Epidermal melanocyte (primary cell): ENCODE measurements at regions not wholly inside any gene's neighbourhood (a gene's known extent, or its start where the extent isn't known, plus 50 kb on each side); places are given as distances from the start of the nearest gene placed in this dataset.

Experiments used
- DNase-seq: peaks from one replicate; pipeline ENCODE4 v3.0.0; 2011; ENCODE audit warnings: low spot score; ENCODE audit not compliant: insufficient read length

DNA sequence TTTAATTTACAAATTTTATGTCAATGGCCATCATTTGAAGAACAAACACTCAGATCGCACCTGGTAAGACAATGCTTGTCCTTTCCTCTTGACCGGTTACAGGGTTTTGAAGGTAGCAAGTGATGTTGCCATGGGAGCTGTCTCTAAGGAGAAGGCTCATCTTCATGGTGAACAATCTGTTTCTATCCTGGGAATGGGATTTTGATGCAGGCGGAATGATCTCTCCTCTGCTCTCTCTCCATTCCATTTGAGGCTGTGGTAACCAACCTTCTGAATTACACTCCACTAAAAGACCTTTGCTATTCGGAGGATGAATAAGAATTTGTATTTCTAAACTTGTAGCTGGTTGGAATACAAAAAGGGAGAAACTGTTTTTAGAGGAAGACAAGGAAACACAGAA lies 57.9 kb upstream of the SLC5A9 start:
- DNase-seq, result no peak

DNA sequence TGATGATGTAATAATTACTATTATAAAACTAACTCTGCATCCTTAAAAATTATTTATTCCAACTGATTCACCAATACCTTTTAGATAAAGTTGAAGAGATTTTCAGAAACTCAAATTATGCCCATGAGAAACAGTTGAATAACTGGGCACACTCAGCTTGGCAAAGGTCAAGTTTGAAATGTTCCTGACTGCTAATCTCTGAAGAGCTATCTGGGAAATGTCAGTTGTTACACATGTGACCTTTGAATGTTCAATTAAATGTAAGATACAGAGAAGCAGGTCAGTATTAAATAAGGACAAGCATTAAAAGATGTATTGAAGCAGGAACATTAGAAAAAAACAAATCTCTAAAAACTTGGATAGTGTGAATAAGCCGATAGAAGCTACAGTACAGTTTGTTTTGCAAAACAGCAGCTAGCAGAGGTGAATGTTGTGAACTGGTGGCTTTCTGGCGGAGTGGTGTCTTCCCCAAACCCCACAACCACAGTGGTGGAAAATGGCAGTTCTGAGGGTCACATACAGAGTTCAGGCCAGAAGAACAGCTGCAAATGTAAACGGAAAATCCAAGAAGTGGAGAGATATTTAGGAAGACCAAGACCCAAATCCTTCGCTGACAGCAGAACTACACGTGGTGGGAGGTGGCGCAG lies 61.9 kb upstream of the SLC5A9 start:
- no peak for DNase-seq

DNA sequence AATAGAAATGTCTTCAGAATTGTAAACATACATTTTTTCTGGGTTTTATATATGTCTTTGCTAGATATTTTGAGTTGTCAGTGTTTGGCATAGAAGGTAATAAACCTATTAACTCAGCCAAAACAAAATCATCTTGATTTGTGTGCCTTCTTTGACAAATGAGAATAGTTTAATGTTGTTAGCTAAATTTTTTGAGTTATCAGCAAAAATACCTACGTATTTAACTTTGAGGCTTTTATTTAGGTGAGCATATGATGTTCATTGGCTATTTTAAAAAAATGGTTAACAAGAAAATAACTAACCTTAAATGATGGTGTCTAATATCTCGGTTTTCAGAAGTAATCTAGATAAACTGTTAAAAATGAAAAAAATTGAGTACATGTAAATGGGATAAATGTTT lies 83.2 kb upstream of the SLC5A9 start:
- DNase-seq, result no peak

DNA sequence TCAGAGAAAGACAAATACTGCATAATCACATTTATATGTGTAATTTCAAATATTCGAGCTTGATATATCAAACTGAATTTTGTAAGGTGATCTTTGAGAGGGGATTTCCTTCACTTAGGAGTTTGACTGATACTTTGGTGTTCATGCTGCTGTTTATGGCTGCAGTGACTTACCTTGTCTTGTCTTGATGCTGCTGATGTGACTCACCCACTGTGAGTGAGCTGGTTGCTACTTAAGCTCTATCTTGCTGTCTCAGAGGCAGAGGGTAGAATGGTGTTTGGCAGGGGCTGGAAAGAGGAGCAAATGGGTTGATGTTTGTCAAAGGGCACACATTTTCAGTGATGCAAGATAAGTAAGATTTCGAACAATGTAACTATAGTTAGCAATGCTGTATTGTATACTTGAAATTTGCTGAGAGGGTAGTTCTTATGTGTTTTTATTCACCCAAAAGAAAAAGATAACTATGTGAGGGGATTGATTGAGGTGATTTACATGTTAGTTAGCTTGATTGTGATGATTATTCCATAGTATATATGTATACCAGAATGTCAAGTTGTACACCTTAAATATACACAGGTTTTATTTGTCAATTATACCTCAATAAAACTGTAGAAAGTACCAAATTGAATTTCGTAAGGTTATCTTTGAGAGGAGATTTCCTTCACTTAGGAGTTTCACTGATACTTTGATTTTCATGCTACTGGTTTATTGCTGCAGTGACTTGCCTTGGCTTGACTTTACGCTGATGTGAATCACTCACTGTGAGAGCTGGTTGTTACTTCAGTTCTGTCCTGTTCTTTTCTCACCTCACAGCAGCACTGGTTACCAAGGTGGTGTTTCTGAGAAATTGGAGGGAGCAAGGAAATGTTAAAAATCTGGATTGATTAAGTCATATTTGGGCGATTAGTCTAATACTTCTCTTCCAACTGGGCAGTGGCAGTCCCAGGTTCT lies 94.5 kb upstream of the SLC5A9 start:
- no peak for DNase-seq

DNA sequence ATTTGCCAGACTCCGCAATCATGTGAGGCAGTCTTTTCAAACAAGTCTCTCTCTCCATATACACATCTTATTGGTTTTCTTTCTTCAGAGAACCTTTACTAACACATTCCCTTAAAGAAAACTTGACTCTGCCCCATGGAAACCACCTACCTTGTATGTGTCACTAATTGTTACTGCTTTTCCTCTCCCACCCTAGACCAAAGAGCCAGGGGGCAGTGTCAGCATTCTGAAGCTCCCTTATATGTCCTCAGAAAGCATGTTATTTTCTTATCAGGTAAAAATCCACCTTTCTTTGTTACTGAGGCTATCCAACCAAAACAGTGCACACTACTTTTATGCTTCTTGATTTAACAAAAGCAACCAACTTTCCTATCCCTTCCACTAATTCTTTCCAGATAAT lies 98.9 kb upstream of the SLC5A9 start:
- no peak for DNase-seq

DNA sequence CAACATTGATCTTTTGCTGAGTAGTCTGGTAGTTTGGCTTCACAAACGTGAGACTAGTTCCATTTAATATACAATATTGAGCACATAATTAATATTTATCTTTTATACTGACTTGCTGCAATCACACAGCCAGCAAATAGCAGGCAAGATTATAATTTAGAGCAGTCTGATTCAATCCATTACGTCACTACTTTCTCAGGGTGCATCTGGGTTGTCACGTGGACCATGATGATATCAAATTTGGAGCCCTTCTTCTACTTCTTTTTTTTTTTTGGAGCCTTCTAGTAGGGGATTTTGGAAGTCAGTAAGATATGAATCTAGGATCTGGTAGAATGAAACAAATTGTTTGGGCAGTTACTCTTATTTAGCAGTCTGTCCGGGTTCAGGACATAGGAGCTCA lies 100.6 kb upstream of the SLC5A9 start:
- no peak for DNase-seq

DNA sequence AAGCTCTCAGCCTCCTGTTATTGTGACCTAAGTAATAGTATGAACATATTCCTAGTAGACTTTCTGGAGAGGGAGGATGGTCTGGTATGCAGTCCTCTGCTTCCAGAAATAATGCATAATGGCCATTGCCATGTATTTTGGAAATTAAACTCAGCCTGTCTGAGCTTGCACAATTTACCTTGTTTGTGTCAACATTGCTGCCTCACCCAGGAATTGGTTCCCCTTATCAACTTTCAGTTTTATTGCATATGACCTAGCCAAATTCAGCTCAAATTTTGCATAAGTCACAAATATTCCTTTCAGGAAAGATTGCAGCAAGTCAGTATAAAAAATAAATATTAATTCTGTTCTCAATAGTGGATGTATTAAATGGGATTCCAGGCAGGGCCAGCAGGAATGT lies 101.9 kb upstream of the SLC5A9 start:
- DNase-seq, result no peak

DNA sequence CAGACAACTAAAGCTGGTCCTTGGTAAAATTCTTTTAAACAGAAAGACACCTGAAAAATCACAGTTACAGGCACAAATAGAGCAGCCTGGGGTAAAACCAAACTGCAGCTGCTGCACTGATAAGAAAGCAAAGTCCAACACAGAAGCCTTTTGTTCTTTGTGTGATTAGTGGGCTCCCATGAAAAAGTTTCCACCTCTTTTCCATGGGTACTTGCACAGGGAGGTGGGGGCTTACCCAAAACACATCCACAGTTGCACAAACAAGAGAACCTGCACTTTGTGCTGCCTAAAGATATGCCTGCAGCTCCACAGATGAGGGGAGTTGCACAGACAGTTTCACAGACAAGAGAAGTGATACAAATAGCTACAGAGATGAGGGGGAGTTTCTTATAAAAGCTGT lies 106.7 kb upstream of the SLC5A9 start:
- no peak for DNase-seq

DNA sequence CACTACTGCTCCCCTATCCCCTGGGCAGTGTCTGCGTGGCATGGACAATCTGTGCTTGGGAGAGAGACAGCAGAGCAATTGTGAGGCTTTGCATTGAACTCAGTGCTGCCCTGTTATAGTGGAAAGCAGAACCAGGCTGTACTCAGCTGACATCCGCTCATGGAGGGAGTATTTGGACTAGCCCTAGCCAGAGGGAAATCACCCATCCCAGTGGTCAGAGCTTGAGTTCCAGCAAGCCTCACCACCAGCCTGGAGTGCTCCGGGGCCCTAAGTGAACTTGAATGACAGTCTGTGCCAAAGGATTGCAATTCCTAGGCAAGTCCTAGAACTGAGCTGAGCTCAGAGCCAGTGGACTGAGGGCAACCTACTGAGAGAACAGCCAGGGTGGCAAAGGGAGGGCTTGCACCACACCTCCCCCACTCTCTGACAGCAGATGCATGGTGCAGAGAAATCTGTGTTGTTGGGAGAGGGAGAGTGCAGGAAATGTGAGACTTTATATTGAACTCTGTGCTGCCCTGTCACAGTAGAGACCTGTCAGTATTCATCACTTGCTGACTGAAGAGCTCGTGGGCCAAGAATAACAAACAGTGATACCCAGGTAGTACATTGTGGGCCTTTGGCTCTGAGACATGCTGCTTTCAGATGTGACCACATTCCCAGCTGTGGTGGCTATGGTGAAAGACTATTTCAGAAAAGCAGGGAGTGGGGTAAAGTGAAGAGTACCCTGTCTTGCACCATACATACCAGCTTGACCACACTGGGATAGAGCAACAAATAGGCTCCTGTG lies 107.7 kb upstream of the SLC5A9 start:
- no peak for DNase-seq

DNA sequence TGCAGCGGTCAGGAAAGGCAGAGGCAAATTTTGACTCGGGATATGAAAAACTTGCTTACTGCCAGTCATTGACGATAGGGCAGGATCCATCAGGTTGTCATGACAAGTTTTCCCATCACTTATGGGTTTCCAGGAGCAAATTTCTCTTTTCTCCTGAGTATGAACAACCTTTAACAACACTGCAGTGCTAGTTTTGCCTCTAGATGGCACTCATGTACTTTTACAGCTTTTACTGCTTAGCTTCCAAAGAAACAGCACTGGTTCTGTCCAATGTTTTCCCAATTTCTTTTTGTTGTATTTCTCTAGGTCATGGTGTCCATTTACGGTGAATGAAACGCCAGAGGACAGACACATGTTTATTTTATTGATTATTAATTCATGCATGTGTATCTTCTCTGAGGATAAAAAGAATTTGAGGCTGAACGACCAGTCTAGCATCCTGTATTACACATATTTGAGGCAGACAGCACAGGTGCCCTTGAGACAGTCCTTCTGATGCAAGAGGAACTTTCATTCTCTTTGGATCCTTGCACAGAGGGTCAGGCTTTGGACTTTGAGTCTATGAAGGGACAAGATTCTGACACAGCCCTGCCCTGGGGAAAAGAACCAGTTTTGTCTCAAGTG lies 112.3 kb upstream of the TRABD2B start:
- peak; percentile 57 for DNase-seq

DNA sequence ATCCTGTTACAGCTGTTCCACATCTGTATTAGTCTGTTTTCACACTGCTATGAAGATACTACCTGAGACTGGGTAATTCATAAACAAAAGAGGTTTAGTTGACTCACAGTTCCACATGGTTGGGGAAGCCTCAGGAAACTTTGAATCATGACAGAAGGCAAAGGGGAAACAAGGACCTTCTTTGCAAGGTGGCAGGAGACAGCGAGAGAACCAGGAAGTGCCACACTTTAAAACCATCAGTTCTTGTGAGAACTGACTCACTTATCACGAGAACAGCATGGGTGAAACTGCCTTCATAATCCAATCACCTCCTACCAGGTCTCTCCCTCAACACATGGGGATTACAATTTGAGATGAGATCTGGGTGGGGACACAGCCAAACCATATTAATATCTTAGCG lies 110.3 kb upstream of the TRABD2B start:
- DNase-seq, result no peak

DNA sequence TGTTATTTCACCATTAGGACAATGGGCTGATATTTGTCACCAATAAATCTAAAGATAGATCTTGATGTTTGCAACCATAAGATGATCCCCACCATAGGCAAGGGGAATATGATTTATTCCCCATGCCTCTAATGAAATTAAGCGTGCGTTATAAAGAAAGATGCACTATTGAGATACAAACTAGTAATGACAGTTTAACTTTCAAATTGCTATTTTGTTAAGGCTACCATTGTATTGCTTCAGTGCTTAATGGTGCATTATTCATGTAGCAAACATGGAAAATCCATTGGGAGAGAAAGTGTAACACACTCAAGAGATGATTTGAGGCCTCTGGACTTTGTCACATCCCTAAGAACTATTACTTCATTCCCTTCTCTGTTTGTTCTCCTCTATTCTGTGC lies 108.9 kb upstream of the TRABD2B start:
- DNase-seq, result no peak

DNA sequence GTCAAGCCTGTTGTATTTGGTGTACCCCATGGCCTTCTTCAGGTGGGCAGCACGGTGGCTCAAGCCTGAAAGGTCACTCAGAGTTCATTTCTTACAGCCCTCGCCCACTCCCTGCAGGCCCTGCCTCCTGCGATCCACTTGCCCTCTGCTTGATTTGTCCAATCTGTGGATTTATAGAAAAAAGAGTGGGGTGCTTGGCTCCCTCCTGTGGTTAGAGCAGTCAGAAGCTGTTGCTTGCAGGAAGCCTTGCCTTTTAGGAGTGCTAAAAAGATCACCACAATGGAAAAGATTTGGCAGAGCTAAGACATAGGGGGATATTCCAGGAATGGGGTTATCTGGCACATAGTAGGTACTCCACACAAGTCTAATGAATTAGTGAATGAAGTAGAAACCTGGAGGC lies 108.0 kb upstream of the TRABD2B start:
- DNase-seq, result no peak

DNA sequence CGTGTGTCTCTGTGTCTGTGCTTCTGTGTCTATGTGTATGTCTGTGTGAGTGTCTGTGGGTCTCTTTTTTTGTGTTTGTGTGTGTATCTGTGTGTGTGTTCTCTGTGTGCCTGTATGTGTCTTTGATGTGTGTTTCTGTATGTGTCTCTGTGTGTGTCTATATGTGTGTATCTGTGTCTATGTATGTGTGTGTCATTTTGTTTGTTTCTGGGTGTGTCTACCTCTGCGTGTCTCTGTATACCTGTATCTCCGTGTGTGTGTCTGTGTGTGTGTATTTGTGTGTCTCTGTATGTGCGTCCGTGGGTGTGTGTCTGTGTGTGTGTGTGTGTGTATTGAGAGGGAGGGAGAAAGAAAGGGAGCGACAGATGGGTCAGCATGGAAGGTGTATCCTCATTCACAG lies 106.3 kb upstream of the TRABD2B start:
- DNase-seq, result no peak

DNA sequence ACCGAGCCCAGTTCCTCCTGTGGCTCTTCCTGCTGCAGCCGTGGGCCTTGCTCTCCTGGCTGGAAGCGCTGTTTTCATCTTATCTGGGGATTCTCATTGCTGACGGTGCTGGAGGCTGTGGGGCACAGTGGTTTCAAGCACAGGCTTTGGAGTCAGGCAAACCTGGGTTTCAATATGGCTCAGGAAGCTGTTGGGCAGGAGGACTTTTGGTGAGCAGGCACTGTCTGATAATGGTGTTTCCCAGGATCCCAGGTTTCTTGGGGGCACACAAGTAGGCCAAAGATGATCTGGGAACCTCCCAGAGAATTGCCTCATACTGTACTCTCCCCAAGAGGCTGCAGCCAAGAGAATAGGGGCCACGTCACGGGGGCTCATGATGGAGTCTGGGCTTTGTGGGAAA lies 105.6 kb upstream of the TRABD2B start:
- DNase-seq, result no peak

DNA sequence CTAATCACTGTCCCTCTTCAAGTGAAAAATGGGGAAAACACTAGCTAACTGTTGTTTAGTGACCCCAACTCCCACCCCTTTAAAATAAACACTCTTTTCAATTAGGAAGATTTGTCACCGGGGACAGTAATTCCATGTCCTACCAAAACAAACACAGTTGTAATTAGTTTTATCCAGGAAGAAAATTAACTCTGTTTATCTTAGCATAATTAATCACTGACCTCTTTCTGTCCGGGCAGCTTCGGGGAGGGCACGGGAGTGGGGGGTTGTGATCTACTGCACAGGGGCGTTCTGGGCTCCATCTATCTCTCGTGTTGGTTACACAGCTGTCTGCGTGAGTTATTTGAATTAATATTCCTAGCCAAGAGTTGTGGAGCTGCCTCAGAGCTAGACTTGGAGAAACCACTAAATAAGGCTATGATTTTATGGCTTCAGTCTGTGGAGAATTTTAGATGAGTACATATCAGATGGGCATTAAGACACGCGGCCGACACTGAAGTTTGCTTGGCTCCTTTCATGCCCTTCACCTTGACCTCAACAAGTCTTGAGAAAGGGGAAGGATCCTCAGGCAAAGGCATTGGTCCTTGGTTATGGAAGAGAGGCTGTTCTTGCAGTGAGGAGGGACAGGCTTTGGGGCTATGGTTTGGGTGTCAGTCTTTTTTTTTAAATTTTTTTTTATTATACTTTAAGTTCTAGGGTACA lies 102.0 kb upstream of the TRABD2B start:
- no peak for DNase-seq

DNA sequence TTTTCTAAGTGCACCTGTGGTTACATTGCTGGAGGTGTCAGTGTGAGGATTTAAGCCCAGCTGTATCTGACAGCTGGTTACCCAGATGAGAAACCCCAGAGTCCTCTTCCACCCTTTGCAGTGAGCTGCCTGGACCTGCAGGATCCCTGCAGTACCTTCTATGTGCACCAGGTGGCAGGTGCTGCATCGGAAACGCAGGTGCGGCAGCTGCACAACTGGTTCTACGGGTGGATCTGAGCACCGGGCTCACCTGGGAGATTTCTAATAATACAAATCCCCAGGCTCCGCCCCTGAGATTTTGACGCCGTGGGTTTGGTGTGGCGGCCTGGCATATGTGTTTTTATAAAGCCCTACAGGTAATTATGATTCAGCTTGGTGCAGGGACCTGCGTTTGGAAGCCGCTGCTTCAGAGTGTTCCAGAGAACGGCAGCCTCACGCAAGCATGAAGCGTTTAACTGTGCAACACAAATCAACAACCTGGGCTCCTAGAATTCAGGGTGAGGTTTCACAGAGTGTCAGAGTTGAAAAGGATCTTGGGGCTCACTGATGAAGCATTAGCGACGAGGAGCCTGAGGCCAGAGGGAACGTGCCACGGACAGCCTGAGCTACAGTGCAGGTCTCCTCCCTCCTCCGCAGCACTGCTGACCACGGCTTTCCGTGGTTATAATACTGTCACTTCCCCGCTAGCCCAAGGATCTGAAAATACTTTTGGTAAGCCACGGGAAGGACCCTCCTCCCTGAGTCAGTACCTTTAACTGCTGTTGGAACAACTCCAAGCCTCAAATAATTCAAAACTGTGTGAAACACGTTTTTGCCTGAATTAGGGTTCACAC lies 96.7 kb upstream of the TRABD2B start:
- DNase-seq, result no peak

DNA sequence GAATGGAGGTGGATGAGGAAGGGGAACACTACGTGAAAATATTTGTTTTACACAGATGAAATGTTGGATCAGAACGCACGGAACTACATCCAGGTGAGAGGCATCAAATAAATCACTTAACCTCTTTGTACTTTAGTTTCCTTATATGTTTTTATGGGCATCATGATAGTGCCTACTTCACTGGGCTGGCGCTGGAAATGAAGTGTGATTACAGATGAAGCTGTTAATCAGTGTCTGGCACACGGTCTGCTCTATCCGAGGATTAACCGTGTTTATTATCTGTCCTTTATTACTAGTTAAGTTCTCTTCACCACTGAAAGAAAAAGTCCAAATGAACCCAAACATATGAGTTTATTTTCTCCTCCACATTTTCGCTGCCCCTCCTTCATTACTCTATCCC lies 96.0 kb upstream of the TRABD2B start:
- DNase-seq, result no peak

DNA sequence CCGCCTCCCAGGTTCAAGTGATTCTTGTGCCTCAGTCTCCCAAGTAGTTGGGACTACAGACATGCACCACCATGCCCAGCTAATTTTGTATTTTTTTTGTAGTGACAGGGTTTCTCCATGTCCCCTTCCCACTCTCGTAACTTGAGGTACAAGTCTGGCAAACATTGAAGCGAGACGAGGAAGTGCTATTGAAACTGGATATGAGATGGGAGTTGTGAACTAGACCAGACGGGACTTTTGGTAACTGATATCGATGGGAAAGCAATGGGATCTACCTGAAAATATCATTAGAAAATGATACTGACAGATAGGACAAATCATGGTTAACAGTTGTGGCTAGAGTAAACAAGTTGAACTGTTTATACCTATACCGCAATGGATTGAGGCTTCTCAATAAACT lies 95.2 kb upstream of the TRABD2B start:
- no peak for DNase-seq

DNA sequence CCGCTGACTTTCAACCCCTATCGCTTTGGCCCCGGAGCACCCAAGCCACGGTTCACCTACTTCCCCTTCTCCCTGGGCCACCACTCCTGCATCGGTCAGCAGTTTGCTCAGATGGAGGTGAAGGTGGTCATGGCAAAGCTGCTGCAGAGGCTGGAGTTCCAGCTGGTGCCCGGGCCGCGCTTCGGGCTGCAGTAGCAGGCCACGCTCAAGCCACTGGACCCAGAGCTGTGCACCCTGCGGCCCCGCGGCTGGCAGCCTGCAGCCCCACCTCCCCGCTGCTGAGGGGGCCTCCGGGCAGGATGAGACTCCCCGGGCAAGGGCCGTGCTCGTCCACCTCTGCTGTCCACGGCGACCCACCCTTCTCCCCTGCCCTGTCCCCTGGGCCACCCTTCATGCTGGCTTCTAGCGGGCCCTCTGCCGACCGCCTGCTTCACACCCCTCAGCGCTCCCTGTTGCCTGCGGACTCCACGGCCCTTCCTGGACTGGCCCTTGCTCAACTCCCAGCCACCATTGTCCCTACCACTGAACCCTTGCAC lies 92.2 kb upstream of the TRABD2B start:
- no peak for DNase-seq
